ENCODE measurements at regions not wholly inside any gene's neighbourhood (a gene's known extent, or its start where the extent isn't known, plus 50 kb on each side); places are given as distances from the start of the nearest gene placed in this dataset.

DNA sequence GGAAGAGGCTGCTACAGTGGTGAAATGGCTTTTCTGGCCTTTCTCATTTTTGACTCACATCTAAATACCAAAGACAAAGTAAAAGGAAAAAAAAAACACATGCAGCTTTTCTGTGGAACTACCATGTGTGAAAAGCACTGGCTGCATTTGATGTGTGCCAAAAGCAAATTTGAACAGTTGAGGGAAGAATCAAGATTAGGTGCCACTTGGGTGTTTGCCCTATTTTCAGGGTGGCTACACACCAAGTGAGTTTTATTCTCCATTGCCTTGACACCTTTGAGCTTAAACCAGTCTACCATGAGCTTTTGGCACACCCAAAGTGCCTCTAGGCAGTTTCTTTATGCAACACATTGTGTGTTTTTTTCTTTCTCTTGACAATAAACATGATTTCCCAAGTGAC is 423.9 kb downstream of the FAM133A start:
- no peaks in the 10 kb centered on the region for H3K79me1 ChIP-seq (ENCODE audit: low read length)
- no peak for DNase-seq
- no peaks in the 10 kb centered on the region for H3K79me2 ChIP-seq (ENCODE audit: control insufficient read depth, insufficient read depth, low read length, poor library complexity)
- no peaks in the 10 kb centered on the region for H3K9me3 ChIP-seq (ENCODE audit: insufficient read depth, low read depth, low read length)
- H2BK120ac ChIP-seq (ENCODE audit: insufficient read depth, low read length, poor library complexity) = no peak overlapping the region
- no peaks in the 10 kb centered on the region for H3K36me3 ChIP-seq (ENCODE audit: control insufficient read depth in 1 of 2, insufficient read depth in 2 of 2, low read length in 2 of 2)
- no peak overlapping the region for H2AK5ac ChIP-seq (ENCODE audit: low read length)
- H3K23ac ChIP-seq (ENCODE audit: low read length) = no peak overlapping the region
- H3K27ac ChIP-seq (ENCODE audit: low read depth, low read length) = no peak overlapping the region
- H3K4me2 ChIP-seq (ENCODE audit: low read length) = no peak overlapping the region
- H4K12ac ChIP-seq (ENCODE audit: low read depth, low read length) = no peak overlapping the region
- no peak overlapping the region for H3K4me3 ChIP-seq (ENCODE audit: low read depth, low read length)
- no peak overlapping the region for H3K9ac ChIP-seq (ENCODE audit: low read length)
- H2BK12ac ChIP-seq (ENCODE audit: low read length) = no peak overlapping the region
- H4K91ac ChIP-seq (ENCODE audit: low read depth, low read length) = no peak overlapping the region
- H3K4ac ChIP-seq (ENCODE audit: low read depth, low read length) = no peak overlapping the region
- no peak overlapping the region for H4K8ac ChIP-seq (ENCODE audit: low read depth, low read length)
- H2AFZ ChIP-seq (ENCODE audit: insufficient read depth, low read length, poor library complexity) = no peak overlapping the region
- H2BK5ac ChIP-seq (ENCODE audit: low read depth, low read length, poor library complexity) = no peak overlapping the region
- no peak overlapping the region for H3K18ac ChIP-seq (ENCODE audit: low read length)
- no peak overlapping the region for H3K14ac ChIP-seq (ENCODE audit: low read length)
- no peaks in the 10 kb centered on the region for H3K4me1 ChIP-seq (ENCODE audit: control insufficient read depth in 1 of 2, insufficient read depth in 2 of 2, low read length in 2 of 2)
- H3K27me3 ChIP-seq (ENCODE audit: insufficient read depth, low read length) = no peaks in the 10 kb centered on the region

- Histone ChIP-seq H2BK120ac (ENCODE audit: insufficient read depth, low read length, poor library complexity) (no peak overlapping the region), H3K4ac (ENCODE audit: low read depth, low read length) (no peak overlapping the region), H4K12ac (ENCODE audit: low read depth, low read length) (no peak overlapping the region), H3K14ac (ENCODE audit: low read length) (no peak overlapping the region), H3K79me2 (ENCODE audit: control insufficient read depth, insufficient read depth, low read length, poor library complexity) (no peaks in the 10 kb centered on the region), H3K27me3 (ENCODE audit: insufficient read depth, low read length) (no peaks in the 10 kb centered on the region), H2BK12ac (ENCODE audit: low read length) (no peak overlapping the region), H3K4me1 (ENCODE audit: control insufficient read depth in 1 of 2, insufficient read depth in 2 of 2, low read length in 2 of 2) (no peaks in the 10 kb centered on the region), H3K36me3 (ENCODE audit: control insufficient read depth in 1 of 2, insufficient read depth in 2 of 2, low read length in 2 of 2) (no peaks in the 10 kb centered on the region), H3K9me3 (ENCODE audit: insufficient read depth, low read depth, low read length) (no peaks in the 10 kb centered on the region), H3K23ac (ENCODE audit: low read length) (no peak overlapping the region), H2AFZ (ENCODE audit: insufficient read depth, low read length, poor library complexity) (no peak overlapping the region), H3K27ac (ENCODE audit: low read depth, low read length) (no peak overlapping the region), H3K9ac (ENCODE audit: low read length) (no peak overlapping the region), H3K18ac (ENCODE audit: low read length) (no peak overlapping the region), H4K8ac (ENCODE audit: low read depth, low read length) (no peak overlapping the region), H3K4me2 (ENCODE audit: low read length) (no peak overlapping the region), H4K91ac (ENCODE audit: low read depth, low read length) (no peak overlapping the region), H2BK5ac (ENCODE audit: low read depth, low read length, poor library complexity) (no peak overlapping the region), H2AK5ac (ENCODE audit: low read length) (no peak overlapping the region), H3K79me1 (ENCODE audit: low read length) (no peaks in the 10 kb centered on the region), H3K4me3 (ENCODE audit: low read depth, low read length) (no peak overlapping the region)
- DNase-seq = no peak
- no CpG with 5 or more reads among the region's 3 CpGs for WGBS (ENCODE audit: extremely low coverage, insufficient coverage, insufficient read length)
These were observed 434.0 kb downstream of the FAM133A start for GRCh38 chrX:94107981-94108380.

DNA sequence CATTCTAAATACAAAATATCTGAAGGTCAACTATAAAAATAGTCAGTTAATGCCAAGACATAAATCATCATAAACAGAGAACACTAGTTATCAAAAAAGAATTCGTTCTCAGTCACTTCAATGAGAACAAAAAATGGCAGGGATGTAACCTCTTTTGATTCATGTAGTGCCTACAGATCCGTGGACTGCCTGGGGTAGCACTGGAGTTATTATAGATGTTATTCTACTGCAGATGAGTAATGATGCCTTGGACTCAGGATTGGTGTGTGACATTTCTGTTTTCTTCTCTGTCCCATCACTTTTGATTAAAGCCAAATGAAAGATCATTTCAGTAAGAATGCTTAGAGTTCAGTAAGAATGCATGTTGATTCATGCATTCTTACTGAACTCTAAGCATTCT is 440.4 kb downstream of the FAM133A start:
- no peak overlapping the region for H4K91ac ChIP-seq (ENCODE audit: low read depth, low read length)

DNA sequence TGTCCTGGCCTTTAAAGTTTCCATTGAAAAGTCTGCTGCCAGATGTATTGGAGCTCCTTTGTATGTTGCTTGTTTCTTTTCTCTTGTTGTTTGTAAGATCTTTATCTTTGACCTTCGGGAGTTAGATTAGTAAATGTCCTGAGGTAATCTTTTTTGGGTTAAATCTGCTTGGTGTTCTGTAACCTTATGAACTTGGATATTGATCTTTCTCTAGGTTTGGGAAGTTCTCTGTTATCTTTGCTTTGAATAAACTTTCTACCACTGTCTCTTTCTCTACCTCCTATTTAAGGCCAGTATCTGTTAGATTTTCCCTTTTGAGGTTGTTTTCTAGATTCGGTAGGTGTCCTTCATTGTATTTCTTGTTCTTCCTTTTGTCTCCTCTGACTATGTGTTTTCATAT is 447.8 kb downstream of the FAM133A start:
- H3K4ac ChIP-seq (ENCODE audit: low read depth, low read length) = no peak overlapping the region
- no CpG with 5 or more reads among the region's 2 CpGs for WGBS (ENCODE audit: extremely low coverage, insufficient coverage, insufficient read length)

More for the DNA sequence above, 440.4 kb downstream of the FAM133A start:
- H3K9ac ChIP-seq (ENCODE audit: low read length) = no peak overlapping the region
- H3K36me3 ChIP-seq (ENCODE audit: control insufficient read depth in 1 of 2, insufficient read depth in 2 of 2, low read length in 2 of 2) = no peaks in the 10 kb centered on the region
- WGBS (ENCODE audit: extremely low coverage, insufficient coverage, insufficient read length) = no CpG with 5 or more reads among the region's 2 CpGs
- H3K4me3 ChIP-seq (ENCODE audit: low read depth, low read length) = no peak overlapping the region
- H3K18ac ChIP-seq (ENCODE audit: low read length) = no peak overlapping the region
- no peaks in the 10 kb centered on the region for H3K4me1 ChIP-seq (ENCODE audit: control insufficient read depth in 1 of 2, insufficient read depth in 2 of 2, low read length in 2 of 2)
- no peak overlapping the region for H2BK120ac ChIP-seq (ENCODE audit: insufficient read depth, low read length, poor library complexity)
- H3K79me2 ChIP-seq (ENCODE audit: control insufficient read depth, insufficient read depth, low read length, poor library complexity) = no peaks in the 10 kb centered on the region
- no peak overlapping the region for H4K8ac ChIP-seq (ENCODE audit: low read depth, low read length)
- no peak overlapping the region for H3K23ac ChIP-seq (ENCODE audit: low read length)
- no peak overlapping the region for H3K4me2 ChIP-seq (ENCODE audit: low read length)
- no peak overlapping the region for H4K12ac ChIP-seq (ENCODE audit: low read depth, low read length)
- DNase-seq = no peak
- no peak overlapping the region for H2BK12ac ChIP-seq (ENCODE audit: low read length)
- no peak overlapping the region for H2AK5ac ChIP-seq (ENCODE audit: low read length)
- no peaks in the 10 kb centered on the region for H3K27me3 ChIP-seq (ENCODE audit: insufficient read depth, low read length)
- H3K4ac ChIP-seq (ENCODE audit: low read depth, low read length) = no peak overlapping the region
- no peaks in the 10 kb centered on the region for H3K79me1 ChIP-seq (ENCODE audit: low read length)
- no peak overlapping the region for H3K14ac ChIP-seq (ENCODE audit: low read length)
- H3K27ac ChIP-seq (ENCODE audit: low read depth, low read length) = no peak overlapping the region
- no peak overlapping the region for H2BK5ac ChIP-seq (ENCODE audit: low read depth, low read length, poor library complexity)
- no peak overlapping the region for H2AFZ ChIP-seq (ENCODE audit: insufficient read depth, low read length, poor library complexity)
- no peaks in the 10 kb centered on the region for H3K9me3 ChIP-seq (ENCODE audit: insufficient read depth, low read depth, low read length)

More for the DNA sequence above, 447.8 kb downstream of the FAM133A start:
- no peak for DNase-seq
- Histone ChIP-seq H3K9me3 (ENCODE audit: insufficient read depth, low read depth, low read length) (no peaks in the 10 kb centered on the region), H3K27me3 (ENCODE audit: insufficient read depth, low read length) (no peaks in the 10 kb centered on the region), H2BK5ac (ENCODE audit: low read depth, low read length, poor library complexity) (no peak overlapping the region), H2AK5ac (ENCODE audit: low read length) (no peak overlapping the region), H3K14ac (ENCODE audit: low read length) (no peak overlapping the region), H2BK12ac (ENCODE audit: low read length) (no peak overlapping the region), H4K91ac (ENCODE audit: low read depth, low read length) (no peak overlapping the region), H4K12ac (ENCODE audit: low read depth, low read length) (no peak overlapping the region), H2AFZ (ENCODE audit: insufficient read depth, low read length, poor library complexity) (no peak overlapping the region), H3K4me2 (ENCODE audit: low read length) (no peak overlapping the region), H3K4me3 (ENCODE audit: low read depth, low read length) (no peak overlapping the region), H3K18ac (ENCODE audit: low read length) (no peak overlapping the region), H4K8ac (ENCODE audit: low read depth, low read length) (no peak overlapping the region), H3K4me1 (ENCODE audit: control insufficient read depth in 1 of 2, insufficient read depth in 2 of 2, low read length in 2 of 2) (peaks cover 0 to 1% of the 10 kb centered on the region in 2 experiments), H3K23ac (ENCODE audit: low read length) (no peak overlapping the region), H3K9ac (ENCODE audit: low read length) (no peak overlapping the region), H3K36me3 (ENCODE audit: control insufficient read depth in 1 of 2, insufficient read depth in 2 of 2, low read length in 2 of 2) (no peaks in the 10 kb centered on the region), H3K27ac (ENCODE audit: low read depth, low read length) (no peak overlapping the region), H3K79me2 (ENCODE audit: control insufficient read depth, insufficient read depth, low read length, poor library complexity) (no peaks in the 10 kb centered on the region), H3K79me1 (ENCODE audit: low read length) (no peaks in the 10 kb centered on the region), H2BK120ac (ENCODE audit: insufficient read depth, low read length, poor library complexity) (no peak overlapping the region)

All from trophoblast cell (in vitro differentiated cells and primary cell).